ENCODE measurements at regions not wholly inside any gene's neighbourhood (a gene's known extent, or its start where the extent isn't known, plus 50 kb on each side); places are given as distances from the start of the nearest gene placed in this dataset.
"Not testable (repeated sequence)": the region's sequence is repeated elsewhere in the genome, so short reads cannot be mapped to it uniquely, and the experiment has no call there.

DNA sequence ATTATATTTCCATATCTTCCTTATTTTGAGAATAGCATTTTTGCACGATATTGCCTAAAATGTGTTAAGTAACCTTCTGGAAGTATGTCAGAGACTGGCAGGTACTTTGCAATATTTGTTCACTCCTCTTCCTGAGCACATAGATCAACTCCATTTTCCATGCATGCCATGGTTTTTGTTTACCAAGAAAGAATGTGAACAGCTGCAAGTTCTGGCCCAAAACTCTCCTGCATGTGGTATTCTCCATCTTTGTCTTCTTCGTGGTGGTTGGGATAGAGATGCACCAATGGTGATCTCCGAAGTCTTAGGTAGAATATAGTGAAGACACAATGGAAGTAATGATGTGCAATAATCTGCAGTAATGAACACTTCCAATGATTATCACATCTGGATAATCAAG, 2241.0 kb upstream of the RAG2 start:
- no peak for DNase-seq (ENCODE audit: extremely low spot score)
- POLR2A ChIA-PET, result no interaction called here
- CTCF ChIA-PET, result no interaction called here
- TF ChIP-seq SUZ12 (IDR thresholded peaks at IDR 0.05), result no peak
- no peak for TF ChIP-seq TARDBP (IDR thresholded peaks at IDR 0.05)

DNA sequence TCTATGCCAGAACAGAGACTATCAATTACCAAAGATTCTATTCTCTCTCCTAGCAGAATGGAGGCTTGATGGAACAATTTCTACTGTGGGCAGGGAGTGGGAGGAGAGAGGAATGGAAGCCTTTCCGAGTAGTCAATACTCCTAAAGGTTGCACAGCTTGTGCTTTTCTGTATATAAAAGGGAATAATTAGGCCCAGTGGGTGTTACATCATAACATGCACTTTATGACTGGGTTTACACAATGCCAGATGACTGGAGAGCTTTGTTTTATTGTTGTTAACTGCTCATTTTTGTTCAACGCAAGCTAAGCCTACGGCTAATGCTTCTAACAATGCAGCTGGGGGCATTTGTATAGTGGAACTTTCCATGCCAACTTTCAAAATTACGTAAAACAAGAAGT, 2237.9 kb upstream of the RAG2 start:
- no peak for DNase-seq (ENCODE audit: extremely low spot score)
- ChIA-PET POLR2A (no interaction called here), CTCF (no interaction called here)
- TF ChIP-seq HDGF (IDR thresholded peaks at IDR 0.05; ENCODE audit: borderline replicate concordance) (no peak), ELF4 (IDR thresholded peaks at IDR 0.05) (no peak), FOXA1 (IDR thresholded peaks at IDR 0.05) (no peak), ZNF384 (IDR thresholded peaks at IDR 0.05) (no peak), NFRKB (IDR thresholded peaks at IDR 0.05) (no peak), SP1 (IDR thresholded peaks at IDR 0.05) (no peak), SUZ12 (IDR thresholded peaks at IDR 0.05) (no peak), ARNT (IDR thresholded peaks at IDR 0.05) (no peak), FOXM1 (IDR thresholded peaks at IDR 0.05; ENCODE audit: borderline replicate concordance) (no peak), FOXK2 (IDR thresholded peaks at IDR 0.05) (no peak), LEF1 (IDR thresholded peaks at IDR 0.05; ENCODE audit: borderline replicate concordance) (no peak)
- TF ChIP-seq, protein P1, sequence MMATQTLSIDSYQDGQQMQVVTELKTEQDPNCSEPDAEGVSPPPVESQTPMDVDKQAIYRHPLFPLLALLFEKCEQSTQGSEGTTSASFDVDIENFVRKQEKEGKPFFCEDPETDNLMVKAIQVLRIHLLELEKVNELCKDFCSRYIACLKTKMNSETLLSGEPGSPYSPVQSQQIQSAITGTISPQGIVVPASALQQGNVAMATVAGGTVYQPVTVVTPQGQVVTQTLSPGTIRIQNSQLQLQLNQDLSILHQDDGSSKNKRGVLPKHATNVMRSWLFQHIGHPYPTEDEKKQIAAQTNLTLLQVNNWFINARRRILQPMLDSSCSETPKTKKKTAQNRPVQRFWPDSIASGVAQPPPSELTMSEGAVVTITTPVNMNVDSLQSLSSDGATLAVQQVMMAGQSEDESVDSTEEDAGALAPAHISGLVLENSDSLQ (IDR thresholded peaks at IDR 0.05), result no peak

DNA sequence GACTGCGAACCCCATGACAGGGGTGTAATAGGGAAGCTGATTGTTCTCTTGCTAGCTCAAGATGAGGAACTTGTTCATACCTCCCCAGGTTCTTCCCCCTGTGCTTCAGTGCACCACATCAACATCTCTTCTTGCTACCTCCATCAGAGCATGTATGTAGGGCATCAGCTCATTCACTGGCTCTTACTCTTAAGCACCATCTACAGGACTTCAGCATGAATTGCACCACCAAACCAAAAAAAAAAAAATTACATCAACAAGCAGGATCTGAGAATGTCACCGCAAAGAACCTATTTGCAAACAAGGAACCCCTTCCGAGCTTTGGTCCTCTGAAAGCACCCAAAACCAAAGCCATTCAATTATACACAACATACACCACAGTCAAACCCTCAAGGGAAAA, 2226.5 kb upstream of the RAG2 start:
- POLR2A ChIA-PET, result no interaction called here
- DNase-seq (ENCODE audit: extremely low spot score), result peak; percentile 2
- CTCF ChIA-PET, result no interaction called here
- TF ChIP-seq ZNF384 (IDR thresholded peaks at IDR 0.05) (0 out of 2 replicates have a peak, but pooled peaks have one; percentile 9), L3MBTL2 (conservative IDR thresholded peaks at IDR 0.05) (no peak)

DNA sequence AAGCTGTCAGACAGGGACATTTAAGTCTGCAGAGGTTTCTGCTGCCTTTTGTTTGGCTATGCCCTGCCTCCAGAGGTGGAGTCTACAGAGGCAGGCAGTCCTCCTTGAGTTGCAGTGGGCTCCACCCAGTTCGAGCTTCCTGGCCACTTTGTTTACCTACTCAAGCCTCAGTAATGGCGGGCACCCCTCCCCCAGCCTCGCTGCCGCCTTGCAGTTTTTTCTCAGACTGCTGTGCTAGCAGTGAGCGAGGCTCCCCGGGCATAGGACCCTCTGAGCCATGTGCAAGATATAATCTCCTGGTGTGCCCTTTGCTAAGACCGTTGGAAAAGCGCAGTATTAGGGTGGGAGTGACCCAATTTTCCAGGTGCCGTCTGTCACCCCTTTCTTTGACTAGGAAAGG, 2223.8 kb upstream of the RAG2 start:
- CTCF ChIA-PET; DNase-seq (ENCODE audit: extremely low spot score); POLR2A ChIA-PET: not testable (repeated sequence)

DNA sequence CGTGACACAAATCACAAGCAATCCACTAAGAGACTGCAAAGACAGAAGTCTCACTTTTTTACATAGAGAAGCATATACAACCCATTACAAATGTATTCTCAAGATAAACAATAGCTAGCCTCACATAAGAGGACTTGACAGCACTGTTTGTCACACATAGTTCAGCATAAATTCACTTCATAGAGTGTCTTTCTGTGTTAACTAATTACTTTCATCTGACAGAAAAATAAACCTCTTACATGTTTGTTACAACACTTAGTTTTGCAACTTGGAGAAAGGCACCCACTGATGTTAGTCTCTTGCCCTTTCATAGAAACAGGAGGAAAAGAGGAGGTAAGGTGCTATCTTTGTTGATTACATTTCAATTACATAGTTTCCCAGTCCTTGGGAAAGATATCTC, 2221.9 kb upstream of the RAG2 start:
- CTCF ChIA-PET, result no interaction called here
- POLR2A ChIA-PET, result no interaction called here
- TF ChIP-seq ZNF384 (IDR thresholded peaks at IDR 0.05), result no peak
- TF ChIP-seq HDGF (IDR thresholded peaks at IDR 0.05; ENCODE audit: borderline replicate concordance), result no peak
- TF ChIP-seq BHLHE40 (IDR thresholded peaks at IDR 0.05; ENCODE audit: borderline replicate concordance), result no peak
- TF ChIP-seq, protein P1 (IDR thresholded peaks at IDR 0.05), result no peak
- no peak for TF ChIP-seq NFRKB (IDR thresholded peaks at IDR 0.05)
- TF ChIP-seq CTBP1 (IDR thresholded peaks at IDR 0.05; ENCODE audit: borderline replicate concordance), result no peak
- TF ChIP-seq SP1 (IDR thresholded peaks at IDR 0.05), result no peak
- no peak for TF ChIP-seq FOXK2 (IDR thresholded peaks at IDR 0.05)
- TF ChIP-seq SUZ12 (IDR thresholded peaks at IDR 0.05), result no peak
- TF ChIP-seq TARDBP (IDR thresholded peaks at IDR 0.05), result no peak
- no peak for TF ChIP-seq ARNT (IDR thresholded peaks at IDR 0.05)
- no peak for TF ChIP-seq ELF4 (IDR thresholded peaks at IDR 0.05)
- no peak for TF ChIP-seq L3MBTL2 (conservative IDR thresholded peaks at IDR 0.05)
- TF ChIP-seq LEF1 (IDR thresholded peaks at IDR 0.05; ENCODE audit: borderline replicate concordance), result no peak
- no peak for TF ChIP-seq FOXA1 (IDR thresholded peaks at IDR 0.05)
- TF ChIP-seq FOXM1 (IDR thresholded peaks at IDR 0.05; ENCODE audit: borderline replicate concordance), result no peak
- no peak for DNase-seq (ENCODE audit: extremely low spot score)

DNA sequence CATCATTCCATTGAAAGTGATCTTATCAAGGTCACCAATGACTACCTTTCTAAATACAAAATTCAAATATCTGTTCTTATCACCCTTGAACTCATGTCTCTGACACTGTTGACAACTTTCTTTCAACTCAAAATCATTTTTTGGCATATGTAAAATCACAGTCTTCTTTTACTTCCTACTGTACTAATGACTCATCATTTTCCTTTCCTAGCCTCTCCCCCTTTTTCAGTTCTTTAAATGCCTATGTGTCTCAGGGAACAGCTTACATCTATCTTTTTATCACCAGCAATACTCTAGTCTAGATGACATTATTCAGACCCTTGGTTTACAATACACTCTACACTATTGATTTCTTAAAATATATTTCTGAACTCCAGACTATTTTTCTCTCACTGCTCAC, 2220.7 kb upstream of the RAG2 start:
- POLR2A ChIA-PET, result no interaction called here
- TF ChIP-seq NFRKB (IDR thresholded peaks at IDR 0.05) (no peak), CTBP1 (IDR thresholded peaks at IDR 0.05; ENCODE audit: borderline replicate concordance) (no peak), SP1 (IDR thresholded peaks at IDR 0.05) (no peak), BHLHE40 (IDR thresholded peaks at IDR 0.05; ENCODE audit: borderline replicate concordance) (no peak), L3MBTL2 (conservative IDR thresholded peaks at IDR 0.05) (no peak), HDGF (IDR thresholded peaks at IDR 0.05; ENCODE audit: borderline replicate concordance) (no peak), ZNF384 (IDR thresholded peaks at IDR 0.05) (no peak), FOXK2 (IDR thresholded peaks at IDR 0.05) (no peak), ARNT (IDR thresholded peaks at IDR 0.05) (no peak), FOXM1 (IDR thresholded peaks at IDR 0.05; ENCODE audit: borderline replicate concordance) (no peak), LEF1 (IDR thresholded peaks at IDR 0.05; ENCODE audit: borderline replicate concordance) (no peak)
- TF ChIP-seq, protein P1 (IDR thresholded peaks at IDR 0.05), result no peak
- CTCF ChIA-PET, result no interaction called here
- no peak for DNase-seq (ENCODE audit: extremely low spot score)

DNA sequence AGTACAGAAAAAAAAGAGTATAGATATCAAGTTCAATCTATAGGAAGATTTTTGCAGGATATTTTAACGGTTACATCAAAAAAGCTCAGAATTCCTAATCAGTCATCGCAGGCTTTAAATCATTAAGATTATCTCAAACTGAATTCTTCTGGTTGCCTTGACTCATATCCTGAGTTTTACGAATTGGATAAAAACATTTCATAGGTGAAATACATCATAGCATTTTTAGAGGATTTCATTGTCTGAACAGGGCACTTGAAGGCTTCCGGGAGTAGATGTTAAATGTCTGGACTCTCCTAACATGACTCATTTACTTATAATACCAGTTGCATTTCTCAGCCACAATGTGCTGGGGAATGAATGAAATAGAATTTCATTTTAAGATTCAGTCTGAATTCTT, 2216.6 kb upstream of the RAG2 start:
- TF ChIP-seq NFRKB (IDR thresholded peaks at IDR 0.05), result no peak
- TF ChIP-seq LEF1 (IDR thresholded peaks at IDR 0.05; ENCODE audit: borderline replicate concordance), result no peak
- no peak for DNase-seq (ENCODE audit: extremely low spot score)
- ChIA-PET CTCF (no interaction called here), POLR2A (no interaction called here)

DNA sequence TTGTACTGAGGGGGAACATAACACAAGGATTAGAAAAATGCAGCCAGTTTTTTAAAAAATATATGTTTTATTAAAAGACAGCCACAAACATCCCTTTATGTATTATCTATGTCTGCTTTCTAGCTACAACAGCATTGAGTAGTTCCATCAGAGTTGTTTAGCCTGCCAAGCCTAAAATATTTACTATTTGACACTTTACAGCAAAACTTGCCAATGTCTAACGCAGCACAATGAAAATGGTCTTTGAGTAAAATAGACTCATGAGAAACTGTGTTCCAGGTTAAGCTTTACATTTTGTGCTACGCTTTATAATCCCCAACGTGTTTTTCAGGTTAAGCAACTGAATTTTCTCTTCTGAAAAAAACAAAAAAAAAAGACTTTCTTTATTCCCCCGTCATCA, 2211.5 kb upstream of the RAG2 start:
- DNase-seq (ENCODE audit: extremely low spot score), result no peak
- TF ChIP-seq HDGF (IDR thresholded peaks at IDR 0.05; ENCODE audit: borderline replicate concordance), result no peak
- no peak for TF ChIP-seq SUZ12 (IDR thresholded peaks at IDR 0.05)
- TF ChIP-seq TARDBP (IDR thresholded peaks at IDR 0.05), result no peak
- TF ChIP-seq SP1 (IDR thresholded peaks at IDR 0.05), result no peak
- TF ChIP-seq, protein P1 (IDR thresholded peaks at IDR 0.05), result no peak
- TF ChIP-seq NFRKB (IDR thresholded peaks at IDR 0.05), result no peak
- no peak for TF ChIP-seq ARNT (IDR thresholded peaks at IDR 0.05)
- no peak for TF ChIP-seq LEF1 (IDR thresholded peaks at IDR 0.05; ENCODE audit: borderline replicate concordance)
- no peak for TF ChIP-seq FOXM1 (IDR thresholded peaks at IDR 0.05; ENCODE audit: borderline replicate concordance)
- no peak for TF ChIP-seq ZNF384 (IDR thresholded peaks at IDR 0.05)
- TF ChIP-seq FOXA1 (IDR thresholded peaks at IDR 0.05), result no peak
- ChIA-PET POLR2A (no interaction called here), CTCF (no interaction called here)
